ENCODE measurements at regions not wholly inside any gene's neighbourhood (a gene's known extent, or its start where the extent isn't known, plus 50 kb on each side); places are given as distances from the start of the nearest gene placed in this dataset.
"Not testable (repeated sequence)": the region's sequence is repeated elsewhere in the genome, so short reads cannot be mapped to it uniquely, and the experiment has no call there.

DNA sequence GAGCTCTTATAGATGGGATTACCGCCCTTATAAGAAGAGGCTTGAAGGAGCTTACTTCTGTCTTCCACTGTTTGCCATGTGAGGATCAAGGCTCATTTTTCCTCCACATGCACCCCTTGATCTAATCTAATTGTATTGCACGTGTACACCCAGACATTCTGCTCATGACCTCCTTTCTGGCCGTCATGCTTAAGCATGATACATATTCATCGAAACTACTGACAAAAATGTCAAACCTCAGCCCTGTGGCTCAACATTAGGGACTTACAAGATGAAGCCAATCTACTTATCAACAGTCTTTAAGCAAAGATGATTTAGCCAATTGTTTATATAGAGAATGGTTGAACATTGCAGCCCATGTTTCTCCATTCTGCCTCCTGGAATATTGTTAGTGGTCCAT, 127.6 kb downstream of the XCL2 start:
- no peak for DNase-seq

DNA sequence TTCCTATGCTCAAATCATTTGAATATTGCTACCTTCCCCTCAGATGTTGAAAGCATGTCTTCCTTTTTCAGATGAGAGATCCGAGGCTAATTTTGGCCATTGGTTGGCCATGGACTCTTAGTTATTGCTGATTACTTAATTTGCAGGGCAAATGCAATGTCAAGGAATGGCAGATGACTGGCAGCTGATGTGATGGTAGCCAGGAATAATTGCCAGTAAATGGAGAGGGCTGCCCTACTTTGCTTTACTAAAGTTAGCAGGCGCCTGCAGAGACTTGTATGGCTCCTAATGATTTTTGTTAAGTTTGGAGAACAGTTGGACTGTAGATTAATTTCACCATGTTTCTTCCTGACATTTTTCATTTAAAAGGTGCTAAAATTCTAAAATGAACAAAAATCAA, 128.9 kb downstream of the XCL2 start:
- no peak for DNase-seq

DNA sequence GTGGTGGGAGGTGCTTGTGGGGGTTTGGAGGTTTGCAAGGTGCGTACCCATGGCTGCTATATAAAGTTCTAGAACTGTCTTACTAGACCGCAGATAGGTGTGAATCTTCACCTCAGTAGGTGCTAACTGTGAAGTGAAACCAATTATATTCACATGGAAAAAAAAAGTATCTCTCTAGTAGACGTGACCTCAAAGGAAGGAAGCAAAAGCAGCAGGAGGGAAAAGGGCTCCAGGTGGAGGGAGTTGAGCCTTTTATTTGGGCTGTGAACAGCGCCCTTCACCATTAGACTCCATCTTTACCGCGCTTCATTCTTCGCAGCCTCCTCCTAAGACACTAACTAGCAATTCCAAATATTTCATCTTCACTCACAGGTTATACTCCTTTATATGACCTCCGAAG, 129.8 kb downstream of the TBX19 start:
- DNase-seq, result no peak

DNA sequence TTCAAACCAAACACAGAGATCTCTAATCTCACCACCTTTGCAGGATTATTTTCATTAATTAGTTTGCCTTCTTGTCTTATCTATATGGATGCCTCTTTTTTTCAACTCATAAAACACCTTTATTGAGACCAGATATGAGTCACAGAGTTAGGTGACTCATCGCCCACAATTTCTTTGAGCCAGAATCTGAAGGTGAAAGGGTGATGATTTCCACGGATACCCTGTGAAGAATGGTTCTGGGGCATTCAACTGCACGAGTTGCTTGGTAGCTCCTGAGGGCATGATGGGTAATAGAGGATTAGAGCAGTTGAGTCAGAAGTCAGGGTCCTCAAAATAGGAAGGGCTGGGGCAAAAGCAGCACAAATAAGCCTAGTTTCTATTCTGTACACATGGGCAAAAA, 128.2 kb downstream of the TBX19 start:
- DNase-seq, result no peak

GRCh38 chr1:168408539-168408865, 127.8 kb downstream of the TBX19 start:
- no peak for DNase-seq

DNA sequence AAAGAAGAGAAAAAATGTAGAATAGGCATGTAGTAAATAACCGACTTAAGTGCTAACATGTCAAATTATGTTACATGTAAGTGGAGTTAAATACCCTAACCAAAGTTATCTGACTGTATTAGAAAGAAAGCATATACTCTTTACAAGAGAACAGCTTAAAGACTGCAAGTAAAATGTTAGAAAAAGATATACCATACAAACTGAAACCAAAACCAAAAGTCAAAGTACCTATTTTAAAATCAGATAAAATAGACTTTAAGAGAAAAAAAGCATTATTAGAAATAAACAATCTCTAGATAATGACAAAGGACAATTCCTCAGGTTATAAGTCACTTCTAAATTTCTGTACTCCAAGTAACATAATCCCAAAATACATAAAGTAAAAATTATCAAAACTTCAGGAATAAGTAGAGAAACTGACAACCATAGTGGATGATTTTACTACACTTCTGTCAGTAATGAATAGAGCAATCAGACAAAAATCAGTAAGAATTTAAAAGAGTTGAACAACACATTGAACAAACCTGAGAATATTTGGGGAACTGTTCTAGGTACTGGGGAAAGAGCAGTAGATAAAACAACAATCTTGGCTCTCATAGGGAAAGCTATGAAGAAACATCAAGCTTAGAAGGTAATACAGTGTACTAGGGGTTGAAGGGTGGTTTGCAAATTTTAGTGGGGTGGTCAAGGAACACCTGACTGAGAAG, 127.3 kb downstream of the TBX19 start:
- DNase-seq, result no peak

DNA sequence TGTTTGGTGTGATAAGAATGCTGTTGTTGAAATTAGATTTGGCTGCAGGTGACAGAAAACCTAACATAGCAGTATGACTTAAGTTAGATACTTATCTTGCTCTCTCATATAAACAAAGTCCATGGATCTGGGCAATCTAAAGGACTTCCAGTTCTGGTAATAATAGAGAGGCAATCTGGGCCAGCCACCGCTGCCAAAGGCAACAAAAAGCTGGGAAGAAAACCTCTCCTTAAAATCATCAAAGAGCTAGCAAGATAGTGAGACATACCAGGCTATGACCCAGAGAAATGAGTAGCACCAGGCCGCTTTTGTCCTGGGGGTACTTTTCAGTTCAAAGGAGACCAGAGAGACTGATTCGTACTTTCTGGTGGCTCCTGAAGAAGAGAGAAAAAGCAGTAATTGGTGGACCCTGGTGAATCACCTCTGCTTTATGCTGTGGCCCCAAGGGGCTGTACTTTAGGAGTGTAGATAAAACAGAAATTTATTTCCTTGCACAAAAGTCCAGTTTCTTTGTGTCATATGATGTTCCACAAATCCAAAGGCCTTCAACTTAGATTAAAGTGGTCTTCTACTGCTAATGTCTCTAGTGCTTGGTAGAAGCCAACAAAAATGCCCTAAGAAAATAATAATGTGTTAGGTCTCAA, 125.4 kb downstream of the TBX19 start:
- DNase-seq, result no peak

GRCh38 chr1:168403140-168403539, 122.5 kb downstream of the TBX19 start:
- no peak for DNase-seq

DNA sequence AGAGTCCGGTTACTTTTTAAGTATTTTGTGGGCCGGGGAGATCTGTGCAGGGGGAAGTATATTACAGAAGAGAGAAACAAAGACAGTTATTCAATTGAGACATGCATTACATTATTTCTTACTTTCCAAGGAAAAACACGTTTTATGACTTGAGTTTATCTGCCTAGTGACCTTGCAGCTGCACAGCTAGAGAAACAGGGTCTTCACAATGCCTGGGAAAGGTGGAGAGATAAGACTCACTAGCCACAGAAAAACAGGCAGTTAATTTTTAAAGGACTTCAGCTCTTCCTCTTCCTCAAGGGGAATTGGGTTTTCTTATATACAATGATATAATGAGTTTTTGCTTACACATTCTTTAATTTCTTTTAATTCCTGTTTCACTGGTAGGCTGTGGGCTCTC, 121.8 kb downstream of the TBX19 start:
- not testable (repeated sequence) for DNase-seq

DNA sequence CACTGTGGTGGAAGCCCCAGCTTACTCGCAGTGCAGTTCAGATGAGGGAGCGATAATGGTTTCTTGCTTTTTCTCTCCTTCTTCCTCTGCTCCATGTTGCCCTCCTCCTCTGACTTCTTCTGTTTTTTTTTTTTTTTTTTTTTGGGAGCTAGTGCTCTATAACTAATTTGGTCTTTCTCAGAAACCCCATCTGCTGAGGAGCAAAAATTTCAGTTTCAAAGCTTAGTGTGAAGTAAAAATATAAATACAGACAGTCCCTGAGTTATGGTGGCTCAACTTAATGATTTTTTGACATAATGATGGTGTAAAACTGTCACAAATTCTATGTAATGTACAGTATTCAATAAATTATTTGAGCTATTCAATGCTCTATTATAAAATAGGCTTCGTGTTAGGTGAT, 120.7 kb downstream of the TBX19 start:
- DNase-seq, result no peak

- DNase-seq, result no peak
These were observed 119.5 kb downstream of the TBX19 start for GRCh38 chr1:168400139-168400538.

DNA sequence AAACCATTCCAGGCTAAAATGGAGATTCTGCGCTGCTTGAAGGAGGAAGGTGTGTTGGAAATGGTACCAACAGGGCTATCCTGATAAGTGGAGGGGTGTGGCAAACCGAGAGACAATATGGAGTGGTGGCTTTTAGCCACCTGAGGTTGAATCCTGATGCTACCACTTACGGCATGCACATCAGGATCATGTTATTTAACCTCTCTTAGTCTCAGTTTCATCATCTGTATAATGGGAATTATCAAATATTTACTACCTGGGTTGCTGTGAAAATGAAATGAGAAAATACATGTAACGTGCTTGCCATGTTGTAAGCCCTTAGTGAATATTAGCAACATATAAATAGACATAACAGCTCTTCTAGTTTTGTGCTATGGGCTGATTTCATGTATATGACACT, 117.1 kb downstream of the TBX19 start:
- no peak for DNase-seq

- DNase-seq, result no peak
These were observed 116.4 kb downstream of the TBX19 start for GRCh38 chr1:168396940-168397684.

DNA sequence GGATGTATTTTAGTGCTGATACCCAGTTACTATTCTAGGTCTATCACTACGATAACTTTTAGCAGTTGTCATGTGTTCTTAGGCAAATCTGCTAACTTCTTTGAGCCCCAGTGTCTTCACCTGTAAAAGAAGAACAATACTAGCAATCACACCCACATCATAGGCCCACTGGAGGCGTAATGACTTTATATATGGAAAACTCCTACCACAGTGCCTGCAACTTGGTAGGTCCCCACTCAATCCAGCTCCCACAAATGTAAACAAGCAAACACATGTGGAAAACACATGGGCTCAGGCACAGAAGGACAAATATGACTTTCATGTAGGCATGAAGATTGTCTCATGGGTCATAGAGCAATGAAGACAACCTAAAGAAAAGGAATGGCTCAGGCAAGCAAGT, 115.8 kb downstream of the TBX19 start:
- no peak for DNase-seq

- no peak for DNase-seq
These were observed 114.2 kb downstream of the TBX19 start for GRCh38 chr1:168394858-168395257.

DNA sequence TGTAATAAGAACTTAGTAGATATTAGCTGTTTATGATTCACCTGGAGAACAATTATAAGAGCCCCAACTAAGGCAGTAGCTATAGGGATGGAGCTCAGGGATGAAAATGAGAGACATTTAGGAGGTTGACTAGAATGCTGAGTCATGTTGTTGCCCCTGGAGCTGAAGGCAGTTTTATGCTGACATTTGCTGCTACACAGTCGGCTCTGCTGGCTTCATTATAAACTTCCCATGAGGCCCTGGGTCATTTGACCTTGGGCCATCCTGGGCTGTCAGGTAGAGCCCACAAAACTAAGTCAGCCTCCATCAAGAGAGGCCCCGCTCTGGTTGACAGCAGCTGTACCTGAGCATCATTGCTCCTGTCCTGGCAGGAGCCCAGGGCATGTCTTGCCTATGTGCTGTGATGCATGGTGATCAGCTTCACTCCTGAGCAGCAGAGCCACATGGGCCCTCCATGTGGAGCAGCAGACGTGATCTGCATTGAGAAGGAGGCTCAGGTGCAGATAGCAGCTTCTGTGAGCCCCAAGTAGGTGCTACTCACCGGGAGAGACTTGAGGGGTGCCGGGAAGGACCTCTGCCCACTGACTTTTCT, 112.4 kb downstream of the TBX19 start:
- no peak for DNase-seq

DNA sequence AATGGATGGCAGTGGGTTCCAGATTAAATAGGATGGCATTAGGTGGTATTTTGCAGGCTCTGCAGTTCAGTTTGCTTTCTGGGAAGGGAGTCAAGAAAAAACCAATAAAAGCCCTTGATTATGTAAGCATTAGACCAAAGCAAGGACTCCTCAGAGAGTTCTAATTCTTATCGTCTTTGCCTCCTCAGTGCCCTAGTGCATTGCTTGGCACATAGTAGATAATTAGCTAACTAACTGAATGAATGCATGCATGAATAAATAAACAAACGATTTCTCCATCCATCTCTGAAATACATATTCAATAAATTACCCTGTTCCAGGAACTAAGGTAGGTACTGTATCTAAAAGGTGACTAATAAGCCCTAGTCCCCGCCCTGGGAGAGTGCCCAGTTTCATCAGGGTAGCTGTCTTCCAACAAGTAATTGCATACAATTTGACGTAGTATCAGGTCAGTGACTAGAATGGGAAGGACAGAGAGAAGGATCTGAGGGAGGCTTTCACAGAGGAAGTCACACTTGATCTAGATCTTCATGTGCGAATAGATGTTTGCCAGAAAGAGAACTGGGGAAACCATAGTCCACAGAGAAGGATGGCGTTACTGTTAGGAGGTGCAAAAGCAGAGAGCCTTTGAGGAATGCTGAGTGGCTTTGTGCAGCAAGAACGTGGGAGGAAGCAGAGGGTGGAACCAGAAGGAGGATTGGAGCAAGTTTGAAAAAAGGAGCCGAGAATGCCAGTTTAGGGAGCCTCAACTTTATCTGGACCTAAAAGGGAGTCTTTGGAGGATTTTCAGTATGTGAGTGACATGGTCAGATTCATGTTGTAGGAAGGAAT, 111.4 kb downstream of the TBX19 start:
- DNase-seq, result no peak

GRCh38 chr1:168390271-168390670, 109.6 kb downstream of the TBX19 start:
- no peak for DNase-seq

GRCh38 chr1:168387781-168388760, 107.4 kb downstream of the TBX19 start:
- no peak for DNase-seq

- DNase-seq, result no peak
These were observed 106.4 kb downstream of the TBX19 start for GRCh38 chr1:168386949-168387586.

DNA sequence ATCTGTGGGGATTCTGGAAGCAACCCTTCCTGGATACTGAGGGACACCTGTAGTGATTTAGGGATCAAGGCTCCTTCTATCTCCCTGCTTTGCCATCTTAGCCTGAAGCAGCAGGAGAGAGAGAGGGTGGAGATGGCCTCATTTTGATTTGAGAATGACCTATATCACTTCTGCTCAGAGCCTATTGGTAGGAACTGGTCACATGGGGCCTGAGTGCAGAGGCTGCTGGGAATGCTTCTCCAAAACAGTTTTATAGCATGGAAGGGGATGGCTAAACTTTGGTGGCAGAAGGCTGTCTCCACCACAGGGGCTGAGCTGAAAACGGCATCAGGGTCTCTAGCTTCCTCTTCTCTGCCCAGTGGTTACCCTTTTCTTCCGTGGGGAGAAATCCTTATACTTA, 105.8 kb downstream of the TBX19 start:
- DNase-seq, result no peak

All from NCI-H1694 (cell line).